Fibroblast of lung (primary cell): ENCODE measurements at regions not wholly inside any gene's neighbourhood (a gene's known extent, or its start where the extent isn't known, plus 50 kb on each side); places are given as distances from the start of the nearest gene placed in this dataset.
"Not testable (repeated sequence)": the region's sequence is repeated elsewhere in the genome, so short reads cannot be mapped to it uniquely, and the experiment has no call there.

Source experiments
- EZH2 ChIP-seq: IDR thresholded peaks from 2 replicates; pipeline ENCODE4 v1.5.1; 2012; ENCODE audit warnings: low read length, control low read depth, mild to moderate bottlenecking; ENCODE audit errors: missing control alignments
- TF ChIP-seq, protein P1 (sequence below), 2 donors: IDR thresholded peaks in 1 of 2; conservative IDR thresholded peaks in 1 of 2; 1 replicate in 1 of 2; 2 replicates in 1 of 2; pipeline ENCODE4 v1.5.1; 2011 to 2012; ENCODE audit warnings: low read length in 2 of 2, control low read depth in 1 of 2, inconsistent platforms in 1 of 2, low read depth in 1 of 2, mild to moderate bottlenecking in 1 of 2

- TF ChIP-seq, protein P1, sequence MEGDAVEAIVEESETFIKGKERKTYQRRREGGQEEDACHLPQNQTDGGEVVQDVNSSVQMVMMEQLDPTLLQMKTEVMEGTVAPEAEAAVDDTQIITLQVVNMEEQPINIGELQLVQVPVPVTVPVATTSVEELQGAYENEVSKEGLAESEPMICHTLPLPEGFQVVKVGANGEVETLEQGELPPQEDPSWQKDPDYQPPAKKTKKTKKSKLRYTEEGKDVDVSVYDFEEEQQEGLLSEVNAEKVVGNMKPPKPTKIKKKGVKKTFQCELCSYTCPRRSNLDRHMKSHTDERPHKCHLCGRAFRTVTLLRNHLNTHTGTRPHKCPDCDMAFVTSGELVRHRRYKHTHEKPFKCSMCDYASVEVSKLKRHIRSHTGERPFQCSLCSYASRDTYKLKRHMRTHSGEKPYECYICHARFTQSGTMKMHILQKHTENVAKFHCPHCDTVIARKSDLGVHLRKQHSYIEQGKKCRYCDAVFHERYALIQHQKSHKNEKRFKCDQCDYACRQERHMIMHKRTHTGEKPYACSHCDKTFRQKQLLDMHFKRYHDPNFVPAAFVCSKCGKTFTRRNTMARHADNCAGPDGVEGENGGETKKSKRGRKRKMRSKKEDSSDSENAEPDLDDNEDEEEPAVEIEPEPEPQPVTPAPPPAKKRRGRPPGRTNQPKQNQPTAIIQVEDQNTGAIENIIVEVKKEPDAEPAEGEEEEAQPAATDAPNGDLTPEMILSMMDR (conservative IDR thresholded peaks at IDR 0.05 in 1 of 2, IDR thresholded peaks at IDR 0.05 in 1 of 2; ENCODE audit: low read depth in 1 of 2, low read length in 2 of 2): not testable (repeated sequence)
- TF ChIP-seq EZH2: not testable (repeated sequence)
Measured at GRCh38 chr2:59326581-59327365, 1085.6 kb upstream of the FANCL start.
